ENCODE measurements at regions not wholly inside any gene's neighbourhood (a gene's known extent, or its start where the extent isn't known, plus 50 kb on each side); places are given as distances from the start of the nearest gene placed in this dataset.

DNA sequence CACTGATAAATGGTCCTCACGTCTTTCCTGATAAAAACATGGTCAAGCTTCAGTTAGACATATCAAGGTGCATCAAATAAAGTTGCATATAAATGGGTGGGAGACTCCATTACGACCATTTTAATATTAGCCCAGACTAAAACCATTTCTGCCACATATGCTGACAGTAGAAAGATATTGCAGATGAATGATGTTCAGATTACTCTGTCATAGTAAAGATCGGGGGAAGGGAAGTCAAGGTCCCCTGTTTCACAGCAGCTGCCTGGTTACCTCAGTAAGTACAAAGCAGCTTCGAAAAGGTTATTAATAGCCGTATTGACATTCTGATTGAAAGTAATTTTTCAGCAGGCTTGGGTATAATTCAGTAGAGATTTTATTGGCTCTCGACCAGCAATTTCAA lies 927.7 kb upstream of the CDH2 start:
- Histone ChIP-seq H2AFZ (no peak overlapping the region), H3K4me1 (ENCODE audit: insufficient read depth) (peaks cover 3% of the 10 kb centered on the region), H3K4me3 (no peak overlapping the region), H3K27me3 (no peaks in the 10 kb centered on the region), H3K79me2 (no peaks in the 10 kb centered on the region), H3K9me2 (replicated peaks; ENCODE audit: insufficient read depth) (no peaks in the 10 kb centered on the region), H3K9me3 (ENCODE audit: low read depth) (no peaks in the 10 kb centered on the region), H3K36me3 (replicated peaks; ENCODE audit: insufficient read depth, low read depth) (no peaks in the 10 kb centered on the region), H3K4me2 (no peak overlapping the region), H4K20me1 (ENCODE audit: insufficient read depth, poor library complexity, severe bottlenecking) (no peaks in the 10 kb centered on the region), H3K27ac (no peak overlapping the region)
- WGBS (ENCODE audit: low lambda C conversion rate, missing lambda C conversion rate) = 87% methylated on average over 6 of the region's 6 CpGs
- no peak for TF ChIP-seq EZH2phosphoT487 (IDR thresholded peaks at IDR 0.05; ENCODE audit: low read depth, severe bottlenecking, unreplicated experiment)
- no peak for TF ChIP-seq CTCF (IDR thresholded peaks at IDR 0.05; ENCODE audit: poor library complexity)
- TF ChIP-seq EZH2 (IDR thresholded peaks at IDR 0.05; ENCODE audit: borderline replicate concordance) = no peak
- DNase-seq (ENCODE audit: low spot score) = no peak

GRCh38 chr18:29104227-29104626 lies 927.3 kb upstream of the CDH2 start:
- no peak for DNase-seq (ENCODE audit: low spot score)
- no peak overlapping the region for H2AFZ ChIP-seq
- no peak overlapping the region for H3K27ac ChIP-seq
- no peak overlapping the region for H3K4me2 ChIP-seq
- WGBS (ENCODE audit: low lambda C conversion rate, missing lambda C conversion rate) = 56% methylated on average over 1 of the region's 1 CpG
- peaks cover 3% of the 10 kb centered on the region for H3K4me1 ChIP-seq (ENCODE audit: insufficient read depth)
- TF ChIP-seq EZH2phosphoT487 (IDR thresholded peaks at IDR 0.05; ENCODE audit: low read depth, severe bottlenecking, unreplicated experiment) = no peak
- no peak for TF ChIP-seq CTCF (IDR thresholded peaks at IDR 0.05; ENCODE audit: poor library complexity)
- no peak for TF ChIP-seq EZH2 (IDR thresholded peaks at IDR 0.05; ENCODE audit: borderline replicate concordance)
- no peaks in the 10 kb centered on the region for H3K9me3 ChIP-seq (ENCODE audit: low read depth)
- no peaks in the 10 kb centered on the region for H4K20me1 ChIP-seq (ENCODE audit: insufficient read depth, poor library complexity, severe bottlenecking)
- no peaks in the 10 kb centered on the region for H3K9me2 ChIP-seq (replicated peaks; ENCODE audit: insufficient read depth)
- H3K36me3 ChIP-seq (replicated peaks; ENCODE audit: insufficient read depth, low read depth) = no peaks in the 10 kb centered on the region
- H3K79me2 ChIP-seq = no peaks in the 10 kb centered on the region
- no peak overlapping the region for H3K4me3 ChIP-seq
- H3K27me3 ChIP-seq = no peaks in the 10 kb centered on the region

DNA sequence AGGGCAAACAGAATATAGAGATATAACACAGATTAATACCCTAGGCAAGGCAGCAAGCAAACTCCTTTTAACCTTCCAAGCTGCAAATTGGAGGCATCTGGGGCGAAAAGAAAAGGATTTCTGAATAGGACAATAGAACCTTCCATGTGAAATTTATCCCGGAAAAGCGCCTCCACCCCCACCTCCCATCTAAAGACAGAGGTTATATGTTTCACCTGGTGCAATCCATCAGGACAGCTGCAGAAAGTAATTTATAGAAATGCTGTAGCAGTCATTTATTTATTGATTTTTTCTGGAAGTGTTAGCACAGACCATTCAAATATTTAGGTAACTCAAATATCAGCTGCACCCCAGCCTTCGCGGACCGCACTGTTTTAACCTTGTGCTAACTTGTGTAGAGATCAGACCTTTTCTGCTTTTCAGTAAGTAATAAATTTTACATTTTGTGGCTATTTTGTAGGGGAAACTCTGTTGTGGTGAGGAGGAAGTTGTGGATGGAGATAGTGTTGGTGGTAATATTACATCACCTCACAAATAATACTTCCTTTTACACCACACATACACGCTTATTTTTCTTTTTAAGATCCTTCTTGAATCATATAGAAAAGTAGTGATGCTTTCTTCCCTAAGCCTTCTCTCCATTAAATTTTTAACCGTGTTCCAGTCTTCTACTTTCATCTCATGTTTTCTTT lies 919.3 kb upstream of the CDH2 start:
- no peak overlapping the region for H3K4me3 ChIP-seq
- H3K4me2 ChIP-seq = no peak overlapping the region
- no peaks in the 10 kb centered on the region for H3K4me1 ChIP-seq (ENCODE audit: insufficient read depth)
- no peak overlapping the region for H3K27ac ChIP-seq
- no peaks in the 10 kb centered on the region for H4K20me1 ChIP-seq (ENCODE audit: insufficient read depth, poor library complexity, severe bottlenecking)
- TF ChIP-seq CTCF (IDR thresholded peaks at IDR 0.05; ENCODE audit: poor library complexity) = no peak
- no peak for TF ChIP-seq EZH2 (IDR thresholded peaks at IDR 0.05; ENCODE audit: borderline replicate concordance)
- TF ChIP-seq EZH2phosphoT487 (IDR thresholded peaks at IDR 0.05; ENCODE audit: low read depth, severe bottlenecking, unreplicated experiment) = no peak
- no peaks in the 10 kb centered on the region for H3K36me3 ChIP-seq (replicated peaks; ENCODE audit: insufficient read depth, low read depth)
- no peaks in the 10 kb centered on the region for H3K27me3 ChIP-seq
- H3K79me2 ChIP-seq = no peaks in the 10 kb centered on the region
- DNase-seq (ENCODE audit: low spot score) = no peak
- H2AFZ ChIP-seq = no peak overlapping the region
- 77% methylated on average over 8 of the region's 8 CpGs for WGBS (ENCODE audit: low lambda C conversion rate, missing lambda C conversion rate)
- H3K9me2 ChIP-seq (replicated peaks; ENCODE audit: insufficient read depth) = no peaks in the 10 kb centered on the region
- H3K9me3 ChIP-seq (ENCODE audit: low read depth) = no peaks in the 10 kb centered on the region

All from hepatocyte (in vitro differentiated cells).